ENCODE measurements at regions not wholly inside any gene's neighbourhood (a gene's known extent, or its start where the extent isn't known, plus 50 kb on each side); places are given as distances from the start of the nearest gene placed in this dataset.

GRCh38 chr2:105674401-105674800, 70.3 kb upstream of the NCK2 start:
- TF ChIP-seq E2F1 (CRISPR knock-in tag; IDR thresholded peaks at IDR 0.05), result no peak
- no peak for TF ChIP-seq CTCF (IDR thresholded peaks at IDR 0.05)
- TF ChIP-seq, protein P1, sequence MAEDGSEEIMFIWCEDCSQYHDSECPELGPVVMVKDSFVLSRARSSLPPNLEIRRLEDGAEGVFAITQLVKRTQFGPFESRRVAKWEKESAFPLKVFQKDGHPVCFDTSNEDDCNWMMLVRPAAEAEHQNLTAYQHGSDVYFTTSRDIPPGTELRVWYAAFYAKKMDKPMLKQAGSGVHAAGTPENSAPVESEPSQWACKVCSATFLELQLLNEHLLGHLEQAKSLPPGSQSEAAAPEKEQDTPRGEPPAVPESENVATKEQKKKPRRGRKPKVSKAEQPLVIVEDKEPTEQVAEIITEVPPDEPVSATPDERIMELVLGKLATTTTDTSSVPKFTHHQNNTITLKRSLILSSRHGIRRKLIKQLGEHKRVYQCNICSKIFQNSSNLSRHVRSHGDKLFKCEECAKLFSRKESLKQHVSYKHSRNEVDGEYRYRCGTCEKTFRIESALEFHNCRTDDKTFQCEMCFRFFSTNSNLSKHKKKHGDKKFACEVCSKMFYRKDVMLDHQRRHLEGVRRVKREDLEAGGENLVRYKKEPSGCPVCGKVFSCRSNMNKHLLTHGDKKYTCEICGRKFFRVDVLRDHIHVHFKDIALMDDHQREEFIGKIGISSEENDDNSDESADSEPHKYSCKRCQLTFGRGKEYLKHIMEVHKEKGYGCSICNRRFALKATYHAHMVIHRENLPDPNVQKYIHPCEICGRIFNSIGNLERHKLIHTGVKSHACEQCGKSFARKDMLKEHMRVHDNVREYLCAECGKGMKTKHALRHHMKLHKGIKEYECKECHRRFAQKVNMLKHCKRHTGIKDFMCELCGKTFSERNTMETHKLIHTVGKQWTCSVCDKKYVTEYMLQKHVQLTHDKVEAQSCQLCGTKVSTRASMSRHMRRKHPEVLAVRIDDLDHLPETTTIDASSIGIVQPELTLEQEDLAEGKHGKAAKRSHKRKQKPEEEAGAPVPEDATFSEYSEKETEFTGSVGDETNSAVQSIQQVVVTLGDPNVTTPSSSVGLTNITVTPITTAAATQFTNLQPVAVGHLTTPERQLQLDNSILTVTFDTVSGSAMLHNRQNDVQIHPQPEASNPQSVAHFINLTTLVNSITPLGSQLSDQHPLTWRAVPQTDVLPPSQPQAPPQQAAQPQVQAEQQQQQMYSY (CRISPR knock-in tag; IDR thresholded peaks at IDR 0.05), result no peak
- no peak for TF ChIP-seq ZBTB21 (CRISPR knock-in tag; IDR thresholded peaks at IDR 0.05; ENCODE audit: borderline replicate concordance)

Measured in WTC11 (cell line).